Sigmoid colon (tissue), 6 donors: ENCODE measurements at regions not wholly inside any gene's neighbourhood (a gene's known extent, or its start where the extent isn't known, plus 50 kb on each side); places are given as distances from the start of the nearest gene placed in this dataset.

Experiments used
- DNase-seq: peaks from one replicate; pipeline ENCODE4 v3.0.0-alpha.2; 2019
- H3K27ac ChIP-seq, 4 donors: fragments of 200-600 bp; sonication (generic); one replicate each; pipeline ENCODE4 v1.5.1; 2016 to 2019; ENCODE audit warnings: mild to moderate bottlenecking in 1 of 4
- H3K27me3 ChIP-seq, 3 donors: fragments of 200-600 bp; sonication (generic); one replicate each; pipeline ENCODE4 v1.5.1; 2019; ENCODE audit warnings: mild to moderate bottlenecking in 1 of 3
- H3K36me3 ChIP-seq, 4 donors: fragments of 200-600 bp; sonication (generic); one replicate each; pipeline ENCODE4 v1.5.1; 2016 to 2019
- H3K4me1 ChIP-seq, 4 donors: fragments of 200-600 bp; sonication (generic); one replicate each; pipeline ENCODE4 v1.5.1; 2017 to 2019
- H3K4me3 ChIP-seq, 4 donors: fragments of 200-600 bp; sonication (generic); one replicate each; pipeline ENCODE4 v1.5.1; 2017 to 2019; ENCODE audit warnings: mild to moderate bottlenecking in 2 of 4, moderate library complexity in 1 of 4
- H3K9me3 ChIP-seq, 4 donors: fragments of 200-600 bp in 3 of 4; sonication (generic) in 3 of 4; one replicate each; pipeline versions ENCODE4 v1.5.1 to v1.6.1; 2013 to 2019
- EP300 ChIP-seq, 4 donors: sonication (generic); formaldehyde crosslinking; IDR thresholded peaks; one replicate each; pipeline ENCODE4 v1.6.1; 2017; ENCODE audit warnings: antibody characterized with exemption in 4 of 4
- POLR2A ChIP-seq, 2 donors: fragments of 450-650 bp; IDR thresholded peaks; one replicate each; pipeline ENCODE4 v1.6.1; 2016; ENCODE audit warnings: antibody characterized with exemption in 2 of 2, mild to moderate bottlenecking in 2 of 2, moderate library complexity in 2 of 2
- POLR2AphosphoS5 ChIP-seq, 4 donors: sonication (generic); formaldehyde crosslinking; IDR thresholded peaks; one replicate each; pipeline ENCODE4 v1.6.1; 2017; ENCODE audit warnings: antibody characterized with exemption in 4 of 4
- WGBS, 2 donors: extraction: QIAGEN DNeasy Blood & Tissue Kit; methylation state at CpG; one replicate each; pipeline ENCODE4 v1.1.7; 2013; 5-methylcytosine and 5-hydroxymethylcytosine counted together
- intact Hi-C: fragments of 100-400 bp; cut with DNase I; formaldehyde crosslinking; loops from one replicate; pipeline ENCODE4 v1.15.1; 2023
- TF ChIP-seq, protein P1 (sequence below), 4 experiments: fragments of 450-650 bp in 3 of 4; fragments of 200-600 bp in 1 of 4; IDR thresholded peaks; one replicate each; pipeline ENCODE4 v1.5.1; 2016 to 2019; ENCODE audit warnings: antibody characterized with exemption in 4 of 4, mild to moderate bottlenecking in 3 of 4, moderate library complexity in 2 of 4
- donor health status: healthy with polysubstance abuse.
- donor health status: healthy.

GRCh38 chr3:74059301-74059922 lies 434.7 kb upstream of the PDZRN3 start:
- Histone ChIP-seq H3K9me3 (no peaks in the 10 kb centered on the region), H3K27ac (no peak overlapping the region), H3K36me3 (no peaks in the 10 kb centered on the region), H3K27me3 (no peaks in the 10 kb centered on the region), H3K4me1 (no peaks in the 10 kb centered on the region), H3K4me3 (no peak overlapping the region)
- intact Hi-C loops = no loop called here
- no peak for TF ChIP-seq EP300 (IDR thresholded peaks at IDR 0.05)
- TF ChIP-seq, protein P1, sequence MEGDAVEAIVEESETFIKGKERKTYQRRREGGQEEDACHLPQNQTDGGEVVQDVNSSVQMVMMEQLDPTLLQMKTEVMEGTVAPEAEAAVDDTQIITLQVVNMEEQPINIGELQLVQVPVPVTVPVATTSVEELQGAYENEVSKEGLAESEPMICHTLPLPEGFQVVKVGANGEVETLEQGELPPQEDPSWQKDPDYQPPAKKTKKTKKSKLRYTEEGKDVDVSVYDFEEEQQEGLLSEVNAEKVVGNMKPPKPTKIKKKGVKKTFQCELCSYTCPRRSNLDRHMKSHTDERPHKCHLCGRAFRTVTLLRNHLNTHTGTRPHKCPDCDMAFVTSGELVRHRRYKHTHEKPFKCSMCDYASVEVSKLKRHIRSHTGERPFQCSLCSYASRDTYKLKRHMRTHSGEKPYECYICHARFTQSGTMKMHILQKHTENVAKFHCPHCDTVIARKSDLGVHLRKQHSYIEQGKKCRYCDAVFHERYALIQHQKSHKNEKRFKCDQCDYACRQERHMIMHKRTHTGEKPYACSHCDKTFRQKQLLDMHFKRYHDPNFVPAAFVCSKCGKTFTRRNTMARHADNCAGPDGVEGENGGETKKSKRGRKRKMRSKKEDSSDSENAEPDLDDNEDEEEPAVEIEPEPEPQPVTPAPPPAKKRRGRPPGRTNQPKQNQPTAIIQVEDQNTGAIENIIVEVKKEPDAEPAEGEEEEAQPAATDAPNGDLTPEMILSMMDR (IDR thresholded peaks at IDR 0.05) = no peak
- TF ChIP-seq POLR2AphosphoS5 (IDR thresholded peaks at IDR 0.05) = no peak
- TF ChIP-seq POLR2A (IDR thresholded peaks at IDR 0.05) = no peak
- 62 to 73% methylated on average over 3 of the region's 3 CpGs for WGBS, 2 donors
- no peak for DNase-seq

DNA sequence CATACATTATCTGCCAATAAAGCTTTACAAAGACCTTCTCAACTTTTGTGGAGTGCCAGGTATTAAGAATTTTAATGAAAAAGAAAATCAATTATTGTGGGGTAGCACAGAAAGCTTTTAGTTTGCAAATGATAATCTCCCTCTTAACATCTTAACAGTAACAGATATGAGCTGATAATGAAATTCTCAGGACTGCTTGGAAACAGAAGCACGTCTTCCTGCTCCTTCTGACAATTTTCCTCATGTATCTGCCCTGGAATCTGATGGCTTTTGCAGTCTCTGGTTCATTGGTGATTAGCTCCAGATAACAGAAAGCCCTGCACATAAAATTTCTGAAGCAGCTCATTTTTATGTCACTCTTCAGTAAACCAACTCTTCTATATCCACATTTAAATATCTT lies 432.4 kb upstream of the PDZRN3 start:
- H3K4me1 ChIP-seq = no peaks in the 10 kb centered on the region
- DNase-seq = no peak
- H3K4me3 ChIP-seq = no peak overlapping the region
- H3K9me3 ChIP-seq = no peaks in the 10 kb centered on the region
- intact Hi-C loops = no loop called here
- no peak overlapping the region for H3K27ac ChIP-seq
- no peaks in the 10 kb centered on the region for H3K27me3 ChIP-seq
- 70 to 74% methylated on average over 1 of the region's 1 CpG for WGBS, 2 donors
- H3K36me3 ChIP-seq = no peaks in the 10 kb centered on the region
- TF ChIP-seq POLR2AphosphoS5 (IDR thresholded peaks at IDR 0.05) (no peak), POLR2A (IDR thresholded peaks at IDR 0.05) (no peak), EP300 (IDR thresholded peaks at IDR 0.05) (no peak)
- TF ChIP-seq, protein P1 (IDR thresholded peaks at IDR 0.05) = no peak

DNA sequence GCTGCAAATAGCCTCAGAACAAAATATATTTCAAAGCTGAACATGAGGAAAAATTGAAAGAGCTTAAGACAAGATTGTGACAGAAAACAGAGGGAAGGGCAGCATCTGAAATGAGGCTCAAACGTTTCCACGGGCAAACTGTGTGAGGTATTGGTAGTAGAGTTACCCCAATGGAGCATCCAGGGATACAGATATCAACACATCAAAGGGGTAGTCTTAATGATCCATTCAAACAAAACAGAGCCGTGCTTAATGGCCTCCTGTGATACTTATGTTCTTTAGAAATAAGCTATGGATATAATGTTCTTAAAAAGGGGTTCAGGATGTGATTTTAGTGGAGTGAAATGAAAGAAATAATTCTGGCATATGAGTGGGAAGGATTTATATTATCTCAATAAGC lies 430.3 kb upstream of the PDZRN3 start:
- Histone ChIP-seq H3K4me3 (no peak overlapping the region), H3K27ac (no peak overlapping the region), H3K36me3 (no peaks in the 10 kb centered on the region), H3K4me1 (no peaks in the 10 kb centered on the region), H3K27me3 (no peaks in the 10 kb centered on the region), H3K9me3 (no peaks in the 10 kb centered on the region)
- intact Hi-C loops = no loop called here
- no peak for DNase-seq
- TF ChIP-seq EP300 (IDR thresholded peaks at IDR 0.05) = no peak
- TF ChIP-seq POLR2A (IDR thresholded peaks at IDR 0.05) = no peak
- TF ChIP-seq POLR2AphosphoS5 (IDR thresholded peaks at IDR 0.05) = no peak
- TF ChIP-seq, protein P1 (IDR thresholded peaks at IDR 0.05) = no peak
- WGBS, 2 donors = 75 to 92% methylated on average over 3 of the region's 3 CpGs

GRCh38 chr3:74054566-74054965 lies 429.8 kb upstream of the PDZRN3 start:
- no peaks in the 10 kb centered on the region for H3K36me3 ChIP-seq
- H3K4me3 ChIP-seq = no peak overlapping the region
- H3K9me3 ChIP-seq = no peaks in the 10 kb centered on the region
- intact Hi-C loops = no loop called here
- H3K4me1 ChIP-seq = no peaks in the 10 kb centered on the region
- no peak overlapping the region for H3K27ac ChIP-seq
- DNase-seq = no peak
- TF ChIP-seq EP300 (IDR thresholded peaks at IDR 0.05) = no peak
- no peak for TF ChIP-seq POLR2AphosphoS5 (IDR thresholded peaks at IDR 0.05)
- no peak for TF ChIP-seq POLR2A (IDR thresholded peaks at IDR 0.05)
- no peaks in the 10 kb centered on the region for H3K27me3 ChIP-seq

- H3K27ac ChIP-seq = no peak overlapping the region
- H3K4me1 ChIP-seq = no peaks in the 10 kb centered on the region
- no peak overlapping the region for H3K4me3 ChIP-seq
- H3K27me3 ChIP-seq = no peaks in the 10 kb centered on the region
- TF ChIP-seq, protein P1 (IDR thresholded peaks at IDR 0.05) = no peak
- TF ChIP-seq POLR2A (IDR thresholded peaks at IDR 0.05) (no peak), POLR2AphosphoS5 (IDR thresholded peaks at IDR 0.05) (no peak), EP300 (IDR thresholded peaks at IDR 0.05) (no peak)
- H3K9me3 ChIP-seq = no peaks in the 10 kb centered on the region
- no peak for DNase-seq
- intact Hi-C loops = no loop called here
- H3K36me3 ChIP-seq = no peaks in the 10 kb centered on the region
Measured at GRCh38 chr3:74053970-74054516, 429.3 kb upstream of the PDZRN3 start.
